K562 (cell line): ENCODE measurements at regions not wholly inside any gene's neighbourhood (a gene's known extent, or its start where the extent isn't known, plus 50 kb on each side); places are given as distances from the start of the nearest gene placed in this dataset.

Source experiments
- ATAC-seq: fragments of 200-7000 bp; cut with Tn5 transposase; 3 replicates; pipeline ENCODE4 v1.9.1; 2020; ENCODE audit warnings: moderate library complexity
- BruUV-seq: library from RNA; stranded (reverse); fragments of 400-500 nt; replicated peaks from 2 replicates; lab custom pipeline; 2021; lab: Mats Ljungman, UMichigan
- CTCF ChIA-PET: fragments of 300-600 bp; formaldehyde crosslinking; extraction: SDS; loops from one replicate; lab custom pipeline; 2021; ENCODE audit warnings: low intra/inter-chr PET ratio; lab: Yijun Ruan, JAX
- POLR2A ChIA-PET: fragments of 300-600, 350-650 bp; sonication (Branson Sonifier 250); formaldehyde crosslinking; extraction: SDS; loops from one replicate; lab custom pipeline; 2021; ENCODE audit warnings: antibody characterized with exemption, inconsistent platforms; lab: Yijun Ruan, JAX
- DNase-seq, 4 experiments: peaks; one replicate each; pipeline versions ENCODE4 v3.0.0 to v3.0.0-alpha.2; 2011 to 2018; ENCODE audit warnings: low spot score in 3 of 4, mixed read lengths in 3 of 4; ENCODE audit errors: extremely low read depth in 1 of 4
- FAIRE-seq: peaks from 2 replicates; lab custom pipeline; 2011; peaks lifted over from hg19 to GRCh38; lab: Jason Lieb, UNC
- H2AFZ ChIP-seq: 2 replicates; pipeline ENCODE4 v1.6.0; 2011; ENCODE audit warnings: low read depth, low read length, control low read depth, inconsistent platforms
- H3K27ac ChIP-seq: fragments of 200-600 bp; 3 replicates; pipeline ENCODE4 v1.8.0; 2011; ENCODE audit warnings: low read depth, mild to moderate bottlenecking, control low read depth, inconsistent platforms, low read length, moderate library complexity, mixed read lengths; ENCODE audit errors: extremely low read depth
- H3K27me3 ChIP-seq, 2 experiments: fragments of 300-600 bp in 1 of 2; 2 replicates in 1 of 2; 3 replicates in 1 of 2; pipeline versions ENCODE4 v1.6.0 to v1.8.0; 2011; ENCODE audit warnings: inconsistent platforms in 2 of 2, low read length in 2 of 2, mild to moderate bottlenecking in 1 of 2, mixed read lengths in 1 of 2, moderate library complexity in 1 of 2; ENCODE audit not compliant: control insufficient read depth in 2 of 2, insufficient read depth in 2 of 2
- H3K36me3 ChIP-seq: fragments of 300-600 bp; 3 replicates; pipeline ENCODE4 v1.8.0; 2011; ENCODE audit warnings: mild to moderate bottlenecking, low read length, inconsistent platforms; ENCODE audit not compliant: control insufficient read depth, insufficient read depth
- H3K4me1 ChIP-seq, 2 experiments: fragments of 200-600 bp in 1 of 2; replicated peaks in 1 of 2; 2 replicates in 1 of 2; 3 replicates in 1 of 2; pipeline versions ENCODE4 v1.5.1 to v1.8.0; 2011; ENCODE audit warnings: inconsistent platforms in 2 of 2, low read length in 2 of 2, mild to moderate bottlenecking in 1 of 2, mixed read lengths in 1 of 2, moderate library complexity in 1 of 2; ENCODE audit not compliant: control insufficient read depth in 2 of 2, insufficient read depth in 2 of 2
- H3K4me2 ChIP-seq: 2 replicates; pipeline ENCODE4 v1.6.1; 2011; ENCODE audit warnings: low read length, control low read depth, inconsistent platforms, mixed read lengths; ENCODE audit not compliant: insufficient read depth
- H3K4me3 ChIP-seq: fragments of 200-600 bp; sonication (generic), shearing (Covaris generic); 2 replicates; pipeline ENCODE4 v1.5.1; 2016; ENCODE audit warnings: control low read depth, inconsistent platforms
- H3K79me2 ChIP-seq: fragments of 200-600 bp; 3 replicates; pipeline ENCODE4 v1.8.0; 2011; ENCODE audit warnings: low read length, inconsistent platforms; ENCODE audit not compliant: control insufficient read depth, insufficient read depth
- H3K9ac ChIP-seq, 2 experiments: 2 replicates each; pipeline versions ENCODE4 v1.6.0 to v1.6.1; 2011; ENCODE audit warnings: low read depth in 2 of 2, low read length in 2 of 2, control low read depth in 1 of 2, inconsistent platforms in 1 of 2, mild to moderate bottlenecking in 1 of 2, mixed read lengths in 1 of 2; ENCODE audit not compliant: insufficient read depth in 1 of 2
- H3K9me1 ChIP-seq: one replicate; pipeline ENCODE4 v1.6.0; 2011; ENCODE audit warnings: inconsistent platforms, mild to moderate bottlenecking, low read length, moderate library complexity; ENCODE audit not compliant: control insufficient read depth, insufficient read depth
- H3K9me3 ChIP-seq: replicated peaks from 2 replicates; pipeline ENCODE4 v1.5.1; 2011; ENCODE audit warnings: low read depth, low read length, inconsistent platforms; ENCODE audit not compliant: control insufficient read depth, insufficient read depth
- H4K20me1 ChIP-seq: replicated peaks from 2 replicates; pipeline ENCODE4 v1.6.1; 2011; ENCODE audit warnings: low read length, inconsistent platforms, mixed read lengths; ENCODE audit not compliant: control insufficient read depth, insufficient read depth
- CCAR2 ChIP-seq: fragments of 200-400 bp; formaldehyde crosslinking; IDR thresholded peaks from 2 replicates; pipeline ENCODE4 v1.6.1; 2017; ENCODE audit warnings: mild to moderate bottlenecking, low read depth, low read length
- DNMT1 ChIP-seq: fragments of 450-650 bp; IDR thresholded peaks from 2 replicates; pipeline ENCODE4 v1.6.1; 2016; ENCODE audit warnings: antibody characterized with exemption, mild to moderate bottlenecking
- E2F4 ChIP-seq: sonication (generic); formaldehyde crosslinking; IDR thresholded peaks from 2 replicates; pipeline ENCODE4 v1.8.0; 2022; ENCODE audit warnings: mild to moderate bottlenecking, low read depth, missing genetic modification reagents
- E2F8 ChIP-seq: fragments of 450-650 bp; IDR thresholded peaks from 2 replicates; pipeline ENCODE4 v1.7.1; 2018; ENCODE audit warnings: mild to moderate bottlenecking, low read depth; ENCODE audit not compliant: partially characterized antibody
- KLF1 ChIP-seq: fragments of 450-650 bp; IDR thresholded peaks from 2 replicates; pipeline ENCODE4 v1.6.1; 2016; ENCODE audit warnings: missing genetic modification characterization, missing compliant biosample characterization
- MEF2A ChIP-seq: IDR thresholded peaks from 2 replicates; pipeline ENCODE4 v1.6.1; 2011; ENCODE audit warnings: low read depth, mild to moderate bottlenecking, low read length, moderate library complexity; ENCODE audit not compliant: control insufficient read depth
- PCBP1 ChIP-seq: fragments of 200-400 bp; formaldehyde crosslinking; IDR thresholded peaks from 2 replicates; pipeline ENCODE4 v1.6.1; 2018; ENCODE audit warnings: mild to moderate bottlenecking, low read depth, low read length; ENCODE audit not compliant: poor library complexity, severe bottlenecking
- SMC3 ChIP-seq: conservative IDR thresholded peaks from 2 replicates; pipeline ENCODE4 v1.6.1; 2011; ENCODE audit warnings: low read depth, low read length, improper control_type of control experiment; ENCODE audit not compliant: insufficient read depth
- ZNF512 ChIP-seq: IDR thresholded peaks from 2 replicates; pipeline ENCODE4 v1.6.1; 2016; ENCODE audit warnings: missing genetic modification characterization, missing compliant biosample characterization
- WGBS: fragments of 100-300 bp; shearing (Covaris generic); methylation state at CpG from one replicate; pipeline ENCODE4 v1.1.6; 2016; ENCODE audit warnings: low coverage, mixed read lengths; ENCODE audit not compliant: insufficient coverage; ENCODE audit errors: missing lambda C conversion rate; 5-methylcytosine and 5-hydroxymethylcytosine counted together
- in situ Hi-C: fragments of 300-500 bp; cut with MboI; formaldehyde crosslinking; loops from 4 replicates; pipeline ENCODE4 v1.15.0; 2018; ENCODE audit warnings: inconsistent platforms, mixed read lengths
- intact Hi-C: fragments of 100-400 bp; cut with micrococcal nuclease; formaldehyde crosslinking; loops from 2 replicates; pipeline ENCODE4 v1.14.2; 2022

- no peak for TF ChIP-seq MEF2A
- no peak for TF ChIP-seq ZNF512 (tag)
Measured at GRCh38 chr14:97848317-97848980, 1051.3 kb downstream of the VRK1 start (continued).

- Histone ChIP-seq H3K79me2 (no peaks in the 10 kb centered on the region), H3K4me3 (no peak overlapping the region), H3K4me1 (no peaks in the 10 kb centered on the region), H3K9me3 (no peaks in the 10 kb centered on the region), H3K4me2 (no peak overlapping the region), H2AFZ (no peak overlapping the region), H3K9me1 (no peaks in the 10 kb centered on the region), H3K27me3 (no peaks in the 10 kb centered on the region), H3K9ac (no peak overlapping the region), H3K27ac (no peak overlapping the region), H4K20me1 (no peaks in the 10 kb centered on the region), H3K36me3 (no peaks in the 10 kb centered on the region)
- intact Hi-C loops = no loop called here
- 0% methylated on average over 2 of the region's 2 CpGs for WGBS
- in situ Hi-C loops = no loop called here
- CTCF ChIA-PET = no interaction called here
- DNase-seq = no peak
- no peak for ATAC-seq
- POLR2A ChIA-PET = no interaction called here
- no peak for FAIRE-seq
- no TSS peak for BruUV-seq
- TF ChIP-seq KLF1 (no peak), PCBP1 (no peak), CCAR2 (no peak), E2F8 (no peak), E2F4 (CRISPR knock-in tag) (no peak), SMC3 (no peak), DNMT1 (no peak)
Measured at GRCh38 chr14:97850466-97850865, 1053.3 kb downstream of the VRK1 start.
